HEK293 (cell line): ENCODE measurements at regions not wholly inside any gene's neighbourhood (a gene's known extent, or its start where the extent isn't known, plus 50 kb on each side); places are given as distances from the start of the nearest gene placed in this dataset.

Experiments used
- CTCF ChIA-PET: fragments of 350-600 bp; formaldehyde crosslinking; extraction: SDS; loops from one replicate; lab custom pipeline; 2021; ENCODE audit warnings: antibody characterized with exemption; lab: Yijun Ruan, JAX
- POLR2A ChIA-PET: fragments of 300-600 bp; formaldehyde crosslinking; extraction: SDS; loops from one replicate; lab custom pipeline; 2020; ENCODE audit warnings: antibody characterized with exemption, inconsistent platforms; lab: Yijun Ruan, JAX
- H3K27ac ChIP-seq: fragments of 200-500 bp; sonication (Bioruptor generic); 2 replicates; pipeline ENCODE4 v1.5.1; 2014; ENCODE audit warnings: low read depth, low read length, control low read depth, inconsistent platforms; ENCODE audit errors: extremely low read depth
- H3K36me3 ChIP-seq, 2 experiments: fragments of 200-500 bp in 1 of 2; sonication (Bioruptor generic) in 1 of 2; 1 replicate in 1 of 2; 2 replicates in 1 of 2; pipeline ENCODE4 v1.5.1; 2014 to 2017; ENCODE audit warnings: inconsistent platforms in 2 of 2, low read length in 2 of 2; ENCODE audit not compliant: control insufficient read depth in 2 of 2, insufficient read depth in 1 of 2
- H3K4me1 ChIP-seq: fragments of 200-500 bp; sonication (Bioruptor generic); 2 replicates; pipeline ENCODE4 v1.5.1; 2014; ENCODE audit warnings: mild to moderate bottlenecking, low read length, inconsistent platforms; ENCODE audit not compliant: control insufficient read depth, insufficient read depth
- H3K4me3 ChIP-seq: 2 replicates; pipeline ENCODE4 v1.5.1; 2011; ENCODE audit warnings: low read depth, mild to moderate bottlenecking, control low read depth, low read length, moderate library complexity
- H3K9me3 ChIP-seq: fragments of 200-500 bp; sonication (Bioruptor generic); 2 replicates; pipeline ENCODE4 v1.5.1; 2014; ENCODE audit warnings: low read depth, low read length, inconsistent platforms; ENCODE audit not compliant: control insufficient read depth, insufficient read depth
- CTCF ChIP-seq: fragments of 450-650 bp; formaldehyde crosslinking; IDR thresholded peaks from 2 replicates; pipeline ENCODE4 v1.5.1; 2016; ENCODE audit warnings: missing biosample characterization, missing genetic modification characterization
- ELK4 ChIP-seq: IDR thresholded peaks from 2 replicates; pipeline ENCODE4 v1.6.1; 2011; ENCODE audit warnings: mild to moderate bottlenecking, low read depth, low read length, borderline replicate concordance
- HIC1 ChIP-seq: fragments of 450-650 bp; formaldehyde crosslinking; IDR thresholded peaks from 2 replicates; pipeline ENCODE4 v1.5.1; 2016; ENCODE audit warnings: missing biosample characterization, missing genetic modification characterization
- OVOL3 ChIP-seq: fragments of 450-650 bp; formaldehyde crosslinking; IDR thresholded peaks from 2 replicates; pipeline ENCODE4 v1.5.1; 2016; ENCODE audit warnings: missing biosample characterization, missing genetic modification characterization
- PRDM10 ChIP-seq: fragments of 450-650 bp; formaldehyde crosslinking; IDR thresholded peaks from 2 replicates; pipeline ENCODE4 v1.5.1; 2016; ENCODE audit warnings: missing biosample characterization, missing genetic modification characterization
- YY1 ChIP-seq: fragments of 450-650 bp; formaldehyde crosslinking; IDR thresholded peaks from 2 replicates; pipeline ENCODE4 v1.5.1; 2018; ENCODE audit warnings: missing biosample characterization, missing genetic modification characterization
- ZNF121 ChIP-seq: fragments of 450-650 bp; formaldehyde crosslinking; IDR thresholded peaks from 2 replicates; pipeline ENCODE4 v1.5.1; 2016; ENCODE audit warnings: missing biosample characterization, missing genetic modification characterization
- ZNF155 ChIP-seq: fragments of 450-650 bp; formaldehyde crosslinking; IDR thresholded peaks from 2 replicates; pipeline ENCODE4 v1.5.1; 2016; ENCODE audit warnings: missing biosample characterization, missing genetic modification characterization
- ZNF2 ChIP-seq: fragments of 450-650 bp; formaldehyde crosslinking; IDR thresholded peaks from 2 replicates; pipeline ENCODE4 v1.5.1; 2016; ENCODE audit warnings: missing biosample characterization, missing genetic modification characterization
- ZNF221 ChIP-seq: fragments of 450-650 bp; formaldehyde crosslinking; IDR thresholded peaks from 2 replicates; pipeline ENCODE4 v1.5.1; 2017; ENCODE audit warnings: missing biosample characterization, missing genetic modification characterization, borderline replicate concordance
- ZNF23 ChIP-seq: fragments of 450-650 bp; formaldehyde crosslinking; IDR thresholded peaks from 2 replicates; pipeline ENCODE4 v1.5.1; 2016; ENCODE audit warnings: missing biosample characterization, missing genetic modification characterization, borderline replicate concordance
- ZNF280D ChIP-seq: fragments of 450-650 bp; formaldehyde crosslinking; IDR thresholded peaks from 2 replicates; pipeline ENCODE4 v1.5.1; 2016; ENCODE audit warnings: missing biosample characterization, missing genetic modification characterization
- ZNF362 ChIP-seq: fragments of 450-650 bp; formaldehyde crosslinking; IDR thresholded peaks from 2 replicates; pipeline ENCODE4 v1.5.1; 2016; ENCODE audit warnings: missing biosample characterization, missing genetic modification characterization
- ZNF366 ChIP-seq: fragments of 450-650 bp; formaldehyde crosslinking; conservative IDR thresholded peaks from 2 replicates; pipeline ENCODE4 v1.5.1; 2016; ENCODE audit warnings: missing biosample characterization, missing genetic modification characterization
- ZNF433 ChIP-seq: fragments of 450-650 bp; formaldehyde crosslinking; IDR thresholded peaks from 2 replicates; pipeline ENCODE4 v1.5.1; 2016; ENCODE audit warnings: missing biosample characterization, missing genetic modification characterization, low read depth
- ZNF513 ChIP-seq: fragments of 450-650 bp; IDR thresholded peaks from 2 replicates; pipeline ENCODE4 v1.5.1; 2018; ENCODE audit warnings: missing biosample characterization, missing genetic modification characterization
- ZNF529 ChIP-seq: fragments of 450-650 bp; formaldehyde crosslinking; IDR thresholded peaks from 2 replicates; pipeline ENCODE4 v1.5.1; 2017; ENCODE audit warnings: missing genetic modification characterization, missing biosample characterization; ENCODE audit not compliant: insufficient replicate concordance
- ZNF548 ChIP-seq: fragments of 450-650 bp; formaldehyde crosslinking; IDR thresholded peaks from 2 replicates; pipeline ENCODE4 v1.5.1; 2016; ENCODE audit warnings: missing biosample characterization, missing genetic modification characterization

- no peak for TF ChIP-seq ZNF529 (tag by site-specific recombination)
These were observed 157.3 kb upstream of the CTNNA2 start (continued) for GRCh38 chr2:79355569-79355968.

GRCh38 chr2:79327460-79327859, 167.9 kb upstream of the REG3A start:
- no peak overlapping the region for H3K27ac ChIP-seq
- CTCF ChIA-PET = no interaction called here
- no peaks in the 10 kb centered on the region for H3K36me3 ChIP-seq
- POLR2A ChIA-PET = no interaction called here
- no peak for TF ChIP-seq ZNF23 (tag by site-specific recombination)
- TF ChIP-seq ZNF362 (tag by site-specific recombination) = no peak
- no peak for TF ChIP-seq HIC1
- TF ChIP-seq CTCF (tag by site-specific recombination) = no peak
- no peak for TF ChIP-seq ZNF121
- no peak for TF ChIP-seq ZNF221 (tag by site-specific recombination)
- TF ChIP-seq ZNF366 (tag by site-specific recombination) = no peak
- no peak for TF ChIP-seq PRDM10 (tag by site-specific recombination)
- TF ChIP-seq ZNF155 (tag by site-specific recombination) = no peak
- TF ChIP-seq ZNF2 (tag by site-specific recombination) = no peak
- no peak for TF ChIP-seq ZNF548
- TF ChIP-seq ZNF280D (tag by site-specific recombination) = no peak
- TF ChIP-seq ELK4 = no peak
- no peak for TF ChIP-seq ZNF513 (tag by site-specific recombination)
- TF ChIP-seq YY1 (tag by site-specific recombination) = no peak
- TF ChIP-seq ZNF433 = no peak
- TF ChIP-seq OVOL3 (tag by site-specific recombination) = no peak
- H3K4me3 ChIP-seq = no peak overlapping the region
- no peaks in the 10 kb centered on the region for H3K4me1 ChIP-seq
- no peaks in the 10 kb centered on the region for H3K9me3 ChIP-seq
